ENCODE measurements at regions not wholly inside any gene's neighbourhood (a gene's known extent, or its start where the extent isn't known, plus 50 kb on each side); places are given as distances from the start of the nearest gene placed in this dataset.

DNA sequence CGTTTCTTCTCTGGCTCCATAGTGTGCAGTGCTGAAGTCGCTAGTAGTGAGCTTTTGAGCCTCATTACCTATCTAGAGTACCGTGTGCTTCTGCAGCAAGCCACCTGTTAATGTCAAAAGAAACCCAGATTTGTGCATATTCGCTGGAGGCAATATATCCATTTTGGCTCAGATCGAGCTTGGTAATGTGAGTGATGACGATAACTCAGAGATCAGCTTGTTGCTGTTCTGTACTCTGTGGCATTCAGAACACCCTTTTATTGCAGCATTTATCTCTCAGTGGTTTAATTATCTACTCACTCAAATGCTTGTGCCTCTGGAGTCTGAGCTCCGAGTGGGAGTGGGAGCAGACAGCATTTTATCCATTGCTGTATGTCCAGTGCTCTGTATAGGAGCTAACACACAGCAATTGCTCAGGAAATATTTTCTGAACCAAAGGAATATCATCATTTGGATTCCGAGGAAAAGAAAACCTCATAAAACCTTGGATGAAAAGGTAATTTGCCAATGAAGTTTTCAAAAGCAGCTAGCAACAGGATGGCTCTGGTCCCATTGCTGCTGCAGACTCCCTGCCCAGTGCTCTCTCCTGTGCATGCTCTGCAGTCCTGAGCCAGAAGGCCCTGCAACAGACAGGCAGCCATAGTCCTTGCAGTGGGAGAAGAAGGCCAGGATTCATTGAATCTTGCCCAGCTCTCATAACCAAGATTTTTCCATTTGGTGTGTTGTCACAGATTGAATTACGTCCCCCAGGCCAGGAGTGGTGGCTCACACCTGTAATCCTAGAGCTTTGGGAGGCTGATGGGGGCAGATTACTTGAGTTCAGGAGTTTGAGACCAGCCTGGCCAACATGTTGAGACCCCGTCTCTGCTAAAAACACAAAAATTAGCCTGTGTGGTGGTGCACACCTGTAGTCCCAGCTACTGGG is 183.8 kb downstream of the MYCN start:
- DNase-seq: no peak

DNA sequence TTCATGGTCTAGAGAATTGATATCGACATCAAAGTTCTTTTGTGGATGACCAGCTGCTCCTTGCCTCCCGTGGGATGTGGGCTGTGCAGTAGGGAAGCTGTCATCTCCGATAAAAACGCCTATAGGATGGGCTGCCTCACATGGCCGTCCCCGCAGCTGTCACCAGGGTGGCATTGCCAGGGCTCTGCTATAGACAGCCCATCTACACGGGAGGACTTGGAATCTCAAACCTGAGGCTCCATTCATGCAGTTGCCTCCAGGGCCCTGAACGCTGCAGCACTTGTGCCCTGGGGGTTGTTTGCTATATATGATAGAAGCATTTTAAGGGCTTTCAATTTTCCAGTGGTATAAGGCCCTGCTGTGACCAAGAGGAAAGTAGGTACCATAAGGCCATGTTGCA is 183.1 kb downstream of the MYCN start:
- no peak for DNase-seq

GRCh38 chr2:16122556-16122955 is 182.2 kb downstream of the MYCN start:
- DNase-seq: no peak

DNA sequence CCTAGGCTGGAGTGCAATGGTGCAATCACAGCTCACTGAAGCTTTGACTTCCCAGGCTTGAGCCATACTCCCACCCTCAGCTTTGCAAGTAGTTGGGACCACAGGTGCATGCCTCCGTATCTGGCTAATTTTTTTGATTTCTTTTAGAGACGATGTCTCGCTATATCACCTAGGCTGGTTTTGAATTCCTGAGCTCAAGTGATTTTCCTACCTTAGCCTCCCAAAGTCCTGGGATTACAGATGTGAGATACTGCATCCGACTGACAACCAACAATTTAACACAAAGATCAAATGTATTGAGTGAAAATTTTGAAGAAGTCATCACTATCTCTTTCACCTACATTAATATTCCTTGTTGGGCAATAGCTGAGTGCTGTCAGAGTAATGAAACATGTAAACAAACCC is 181.6 kb downstream of the MYCN start:
- DNase-seq: no peak

DNA sequence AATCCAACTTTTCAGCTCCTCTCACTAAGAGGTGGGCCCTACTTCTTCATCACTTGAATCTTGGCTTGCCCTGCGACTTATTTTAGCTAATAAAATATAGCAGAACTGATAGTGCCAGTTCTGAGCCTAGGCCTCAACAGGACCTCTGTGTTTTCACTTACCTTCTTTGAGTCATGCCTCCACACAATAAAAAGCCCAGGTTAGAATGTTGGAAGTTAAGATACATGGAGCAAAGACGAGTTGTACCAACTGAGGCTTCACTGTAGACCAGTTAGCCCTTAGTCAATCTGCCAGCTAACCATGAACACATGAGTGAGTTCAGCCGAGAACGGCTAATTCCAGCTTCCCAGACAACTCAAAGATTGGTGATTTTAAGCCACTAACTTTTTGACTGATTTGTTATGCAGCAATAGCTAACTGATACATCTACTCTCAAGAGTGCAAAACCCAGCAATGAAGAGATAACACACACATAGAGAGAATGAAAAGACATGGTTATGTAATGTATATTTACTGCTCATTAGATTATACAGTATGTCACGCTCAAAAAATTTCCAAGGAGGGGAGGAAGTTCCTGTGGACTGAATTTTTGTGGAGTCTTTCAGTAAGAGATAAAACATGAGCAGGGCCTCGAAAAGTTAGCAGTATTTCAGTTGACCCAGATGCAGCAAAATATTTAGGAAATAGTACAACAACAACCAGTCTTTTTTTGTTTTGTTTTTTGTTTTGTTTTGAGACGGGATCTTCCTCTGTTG is 181.1 kb downstream of the MYCN start:
- no peak for DNase-seq

DNA sequence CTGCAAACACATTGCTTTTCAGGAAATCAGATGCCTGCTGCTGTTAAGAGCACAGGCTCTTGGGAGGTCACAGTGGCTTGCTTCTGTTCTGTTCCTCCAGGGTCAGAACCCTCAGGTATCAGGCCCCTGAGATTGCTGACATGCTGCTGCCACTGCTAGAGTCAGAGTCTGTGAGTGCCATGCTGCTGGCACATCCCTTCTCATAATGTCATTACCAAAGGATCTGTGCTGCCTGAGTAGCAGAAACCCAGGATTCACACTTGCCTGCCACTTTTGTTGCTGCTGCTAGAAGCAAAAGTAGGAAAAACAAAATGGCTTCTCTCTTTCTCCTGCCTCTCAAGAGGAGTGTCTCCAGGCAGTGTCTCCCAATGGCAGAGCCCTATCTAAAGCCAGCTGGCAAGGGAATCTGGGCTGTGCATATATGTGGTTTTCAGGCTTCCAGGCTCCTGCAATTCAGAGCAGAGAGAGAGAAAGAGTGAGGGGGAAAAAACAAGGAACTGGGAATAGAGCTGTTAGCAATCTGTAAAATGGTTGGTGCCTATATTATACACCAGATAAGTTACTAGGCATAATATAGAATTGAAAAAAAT is 180.3 kb downstream of the MYCN start:
- DNase-seq: no peak

DNA sequence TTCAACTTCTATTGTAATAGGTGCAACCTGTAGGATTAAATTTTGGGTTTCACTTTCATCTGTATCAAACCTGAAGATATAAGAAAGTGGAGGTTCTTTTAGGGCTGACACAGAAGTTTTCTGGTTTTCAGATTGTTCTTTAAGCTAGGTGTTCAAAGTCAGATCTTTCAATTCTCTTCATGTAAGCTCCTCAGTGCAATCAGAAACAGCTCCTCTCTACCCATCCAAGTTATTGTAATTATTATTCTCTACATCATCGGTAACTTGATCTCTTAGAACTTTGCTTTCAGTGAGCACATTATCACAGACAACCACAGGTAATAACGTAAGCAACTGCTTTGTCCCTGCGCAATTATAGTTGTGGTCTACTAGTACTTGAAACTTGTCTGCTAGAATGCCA is 179.4 kb downstream of the MYCN start:
- DNase-seq: no peak

GRCh38 chr2:16118611-16119590 is 178.6 kb downstream of the MYCN start:
- DNase-seq: no peak

DNA sequence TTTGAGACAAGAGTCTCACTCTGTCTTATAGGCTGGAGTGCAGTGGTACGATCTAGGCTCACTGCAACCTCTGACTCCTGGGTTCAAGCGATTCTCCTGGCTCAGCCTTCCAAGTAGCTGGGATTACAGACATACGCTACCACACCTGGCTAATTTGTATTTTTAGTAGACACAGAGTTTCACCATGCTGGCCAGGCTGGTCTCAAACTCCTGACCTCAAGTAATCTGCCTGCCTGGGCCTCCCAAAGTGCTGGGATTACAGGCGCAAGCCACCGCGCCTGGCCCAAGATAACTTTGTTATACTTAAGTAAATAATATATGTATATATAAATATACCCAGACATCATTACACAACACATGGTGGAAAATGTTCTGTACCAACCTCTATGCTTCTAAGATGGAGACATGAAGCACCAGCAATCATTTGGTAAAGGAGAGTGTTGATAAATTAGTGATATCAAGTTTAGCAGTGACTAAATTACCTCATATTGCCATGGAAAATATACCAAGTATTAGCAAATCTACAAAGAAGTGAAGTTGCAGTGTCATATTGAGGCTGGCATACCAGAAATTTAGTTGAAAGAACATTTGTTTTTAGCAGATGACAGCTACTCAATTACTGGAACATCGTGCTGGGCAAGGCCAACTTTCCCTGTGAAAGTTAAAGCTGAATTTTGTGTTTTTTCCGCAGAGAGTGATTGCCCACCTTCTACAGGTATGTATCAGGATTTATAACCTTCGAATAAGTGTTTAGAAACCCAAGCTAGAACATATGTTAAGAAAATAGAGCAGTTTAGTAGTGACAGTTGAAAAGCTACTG is 177.7 kb downstream of the MYCN start:
- no peak for DNase-seq

- DNase-seq: no peak
Observed at GRCh38 chr2:16117021-16117700, 176.8 kb downstream of the MYCN start.

DNA sequence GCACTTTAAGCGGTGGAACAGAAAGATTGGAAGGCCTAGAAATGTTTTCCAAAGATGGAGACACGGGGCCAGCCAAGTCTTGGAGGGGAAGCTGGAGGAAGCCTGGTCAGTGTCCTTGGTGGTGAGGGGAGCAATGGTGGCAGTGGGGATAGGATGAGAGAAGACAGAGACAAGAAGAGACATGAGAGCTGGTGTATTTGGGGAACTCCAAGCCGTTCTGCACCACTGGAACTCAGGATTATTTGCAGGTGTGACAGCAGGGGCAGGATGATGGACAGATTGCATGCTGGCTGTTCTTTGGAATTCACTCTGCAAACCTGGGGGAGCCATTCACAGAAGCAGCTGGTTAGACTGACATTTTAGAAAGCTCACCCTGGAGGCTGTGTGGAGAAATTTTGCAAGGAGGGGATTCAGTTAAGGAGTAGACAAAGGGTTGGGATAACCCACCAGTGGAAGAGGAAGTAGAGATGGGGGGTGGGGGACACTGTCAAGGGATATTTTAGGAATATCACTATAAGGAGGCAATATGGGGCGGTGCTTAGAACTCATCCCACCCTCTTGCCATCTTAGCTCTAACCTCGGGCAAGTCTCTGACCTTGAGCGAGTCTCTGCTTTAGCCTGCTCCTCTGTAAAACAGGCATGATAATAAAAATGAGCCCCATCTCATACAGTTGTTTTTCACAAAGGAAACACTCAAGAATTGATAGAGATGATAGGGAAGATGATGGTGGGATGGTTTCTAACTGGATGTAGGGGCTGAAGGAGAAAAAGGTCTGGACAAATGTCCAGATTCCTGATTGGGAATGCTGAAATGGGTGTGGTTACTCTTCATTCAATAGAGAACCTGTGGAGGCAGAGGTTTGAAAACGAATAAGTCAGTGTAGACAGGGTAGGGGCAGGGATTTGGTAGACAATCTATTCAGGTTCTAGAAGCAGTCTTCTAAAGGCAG is 175.8 kb downstream of the MYCN start:
- no peak for DNase-seq

DNA sequence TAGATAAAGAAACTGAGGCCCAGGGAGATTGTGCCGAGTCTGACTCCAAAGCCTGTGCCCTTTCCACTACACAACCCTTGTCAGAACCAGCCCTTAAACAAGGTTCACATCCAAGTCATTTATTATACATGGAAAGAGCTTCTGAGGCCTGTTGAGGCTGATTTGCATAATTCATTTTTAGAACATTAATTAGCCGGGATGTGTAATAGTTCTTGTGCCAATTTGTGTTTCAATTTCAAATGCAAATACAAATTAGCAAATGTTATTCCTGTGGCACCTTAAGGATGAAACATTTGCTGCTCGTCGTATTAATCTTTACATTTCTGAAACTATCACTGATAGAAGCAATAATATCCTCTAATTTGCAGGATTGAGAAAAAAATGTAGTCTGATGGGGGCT is 174.9 kb downstream of the MYCN start:
- no peak for DNase-seq

- no peak for DNase-seq
Observed at GRCh38 chr2:16114836-16115235, 174.5 kb downstream of the MYCN start.

DNA sequence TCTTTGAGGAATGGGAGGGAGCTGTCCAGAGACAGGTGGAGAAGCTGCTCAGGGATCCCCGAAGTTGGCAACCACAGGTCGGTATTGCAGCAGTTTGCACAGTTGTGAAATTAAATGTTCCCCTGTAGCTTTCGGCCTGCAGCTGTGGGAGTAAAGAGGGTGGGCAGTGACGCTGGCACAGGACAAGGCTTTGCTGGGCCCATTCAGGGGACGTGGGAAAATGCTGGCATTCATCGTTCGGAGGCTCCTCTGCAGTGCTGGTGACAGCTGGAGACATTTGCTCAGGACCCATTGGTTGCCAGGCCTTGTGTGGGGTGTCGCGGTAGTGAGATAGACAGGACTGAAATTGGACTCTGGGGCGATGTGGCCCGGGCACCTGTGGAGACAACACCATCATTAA is 173.7 kb downstream of the MYCN start:
- DNase-seq: no peak

DNA sequence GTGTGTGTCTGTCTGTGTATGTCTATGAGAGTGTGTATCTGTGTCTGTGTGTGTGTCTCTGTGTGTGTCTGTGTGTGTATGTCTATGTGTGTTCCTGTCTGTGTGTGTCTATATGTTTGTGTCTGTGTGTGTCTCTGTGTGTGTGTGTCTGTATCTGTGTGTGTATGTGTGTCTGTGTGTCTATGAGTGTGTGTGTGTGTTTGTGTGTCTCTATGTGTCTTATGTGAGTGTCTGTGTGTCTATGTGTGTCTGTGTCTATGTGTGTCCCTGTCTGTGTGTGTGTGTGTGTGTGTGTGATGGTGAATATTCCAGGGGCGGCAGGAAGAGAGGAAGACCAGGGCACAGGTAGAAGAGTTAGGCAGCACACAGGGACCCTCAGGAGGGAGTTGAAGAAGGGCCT is 173.2 kb downstream of the MYCN start:
- DNase-seq: no peak

DNA sequence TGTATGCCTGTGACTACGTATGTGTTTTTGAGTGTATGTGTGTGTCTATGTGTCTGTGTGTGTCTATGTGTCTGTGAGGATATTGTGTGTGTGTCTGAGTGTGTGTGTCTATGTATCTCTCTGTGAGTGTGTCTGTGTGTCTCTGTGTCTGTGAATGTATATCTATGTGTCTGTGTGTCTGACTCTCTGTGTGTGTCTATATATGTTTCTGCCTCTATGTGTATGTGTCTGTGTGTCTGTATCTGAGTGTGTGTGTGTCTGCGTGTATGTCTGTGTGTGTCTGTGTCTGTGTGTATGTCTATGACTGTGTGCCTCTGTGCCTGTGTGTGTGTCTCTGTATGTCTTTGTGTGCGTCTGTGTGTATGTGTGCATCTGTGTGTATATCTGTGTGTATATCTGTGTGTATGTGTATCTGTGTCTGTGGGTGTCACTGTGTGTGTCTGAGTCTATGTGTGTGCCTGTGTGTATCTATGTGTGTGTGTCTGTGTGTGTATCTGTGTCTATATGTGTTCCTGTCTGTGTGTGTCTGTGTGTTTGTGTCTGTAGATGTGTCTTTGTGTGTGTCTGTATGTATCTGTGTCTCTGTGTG is 172.7 kb downstream of the MYCN start:
- no peak for DNase-seq

DNA sequence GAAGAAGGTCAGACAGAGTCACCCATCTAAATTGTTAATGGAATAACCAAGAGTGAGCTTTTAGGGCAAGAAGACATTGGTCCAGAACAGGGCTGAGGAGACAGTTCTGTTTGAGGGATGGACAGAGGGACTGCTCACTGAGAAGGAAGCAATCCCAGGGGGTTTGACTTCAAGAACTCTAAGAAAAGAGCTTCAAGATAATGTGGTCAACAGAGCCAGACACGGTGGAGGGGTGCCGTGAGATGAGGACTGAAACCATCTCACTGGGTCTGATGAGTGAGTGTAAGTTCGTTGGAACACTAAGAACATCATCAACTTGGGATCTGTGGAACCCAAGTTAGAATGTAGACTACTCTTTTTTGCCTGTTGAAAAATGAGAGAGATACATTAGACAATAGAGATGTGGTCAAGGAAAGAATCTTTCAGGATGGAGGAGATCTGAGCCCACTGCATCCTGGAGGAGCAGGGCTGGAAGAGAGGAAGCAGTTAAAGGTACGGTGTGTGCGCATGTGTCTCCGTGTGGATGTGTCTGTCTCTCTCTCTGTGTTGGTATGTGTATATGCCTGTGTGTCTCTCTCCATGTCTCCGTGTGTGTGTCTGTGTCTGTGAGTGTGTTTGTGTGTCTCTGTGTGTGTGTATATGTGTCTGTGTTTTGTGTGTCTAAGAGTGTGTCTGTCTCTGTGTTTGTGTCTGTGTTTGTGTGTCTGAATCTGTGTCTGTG is 172.1 kb downstream of the MYCN start:
- DNase-seq: no peak

DNA sequence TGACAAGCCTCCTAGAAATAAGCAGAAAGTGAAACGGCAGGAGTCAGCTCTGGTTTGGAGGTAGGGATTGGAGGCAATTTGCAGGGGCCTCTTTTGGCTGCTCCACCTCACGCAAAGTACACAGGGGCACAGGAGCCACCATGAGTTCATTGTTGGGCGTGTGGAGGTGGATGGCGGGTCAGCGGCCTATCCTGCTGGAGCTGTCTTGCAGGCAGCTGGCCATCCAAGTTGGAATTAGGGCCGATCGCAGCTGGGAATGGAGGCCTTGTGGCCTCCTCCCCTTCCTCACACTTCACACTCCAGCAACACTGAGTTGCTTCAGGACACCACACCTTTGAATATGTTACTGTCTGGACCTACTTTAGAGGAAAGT is 171.5 kb downstream of the MYCN start:
- no peak for DNase-seq

GRCh38 chr2:16109821-16110310 is 169.5 kb downstream of the MYCN start:
- DNase-seq: no peak
